CD4-positive, alpha-beta T cell treated with Interleukin-21 for 1 hour (primary cell): ENCODE measurements at regions not wholly inside any gene's neighbourhood (a gene's known extent, or its start where the extent isn't known, plus 50 kb on each side); places are given as distances from the start of the nearest gene placed in this dataset.
"Not testable (repeated sequence)": the region's sequence is repeated elsewhere in the genome, so short reads cannot be mapped to it uniquely, and the experiment has no call there.

Source experiments
- DNase-seq: peaks from one replicate; pipeline ENCODE4 v3.0.0-alpha.2; 2020

GRCh38 chr5:8731110-8731509 is 814.8 kb downstream of the SEMA5A start:
- not testable (repeated sequence) for DNase-seq

DNA sequence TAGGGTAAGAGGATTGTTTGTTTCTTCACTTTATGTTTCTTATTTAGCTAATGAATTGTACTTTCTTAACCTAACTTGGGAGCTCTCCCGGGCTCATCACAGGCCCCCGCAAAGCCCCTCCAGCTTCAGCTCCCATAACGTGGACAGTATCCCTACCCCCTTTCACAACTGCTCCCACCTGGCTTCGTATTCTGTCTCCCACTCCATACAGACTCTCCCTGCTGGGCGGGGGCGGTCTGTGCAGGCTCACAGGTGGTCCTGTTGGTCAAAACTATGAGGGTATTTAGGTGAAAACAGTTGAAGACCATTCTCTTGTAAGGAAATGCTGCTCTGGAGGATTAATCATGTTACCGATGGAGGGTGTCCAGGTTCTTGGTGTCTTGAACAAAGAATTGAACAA is 805.3 kb downstream of the SEMA5A start:
- no peak for DNase-seq

GRCh38 chr5:8749556-8749955 is 796.3 kb downstream of the SEMA5A start:
- DNase-seq: no peak

- no peak for DNase-seq
Measured at GRCh38 chr5:8750100-8750499, 795.8 kb downstream of the SEMA5A start.

DNA sequence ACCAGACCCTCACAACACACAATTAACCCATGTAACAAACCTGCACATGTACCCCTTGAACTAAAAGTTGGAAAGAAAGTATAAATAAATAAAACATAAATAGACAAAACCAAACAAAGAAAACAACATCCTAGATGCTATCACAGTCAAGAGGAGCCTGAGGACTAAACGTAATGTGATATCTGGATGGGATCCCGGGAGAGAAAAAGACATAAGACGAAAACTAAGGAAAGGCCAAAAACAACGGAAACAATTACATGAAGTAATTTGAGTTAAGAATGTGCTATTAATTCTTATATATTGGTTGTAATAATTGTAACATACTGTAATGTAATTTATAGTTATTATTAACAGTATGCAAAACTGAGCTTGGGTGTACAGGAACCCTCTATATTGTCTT is 793.9 kb downstream of the SEMA5A start:
- DNase-seq: no peak

DNA sequence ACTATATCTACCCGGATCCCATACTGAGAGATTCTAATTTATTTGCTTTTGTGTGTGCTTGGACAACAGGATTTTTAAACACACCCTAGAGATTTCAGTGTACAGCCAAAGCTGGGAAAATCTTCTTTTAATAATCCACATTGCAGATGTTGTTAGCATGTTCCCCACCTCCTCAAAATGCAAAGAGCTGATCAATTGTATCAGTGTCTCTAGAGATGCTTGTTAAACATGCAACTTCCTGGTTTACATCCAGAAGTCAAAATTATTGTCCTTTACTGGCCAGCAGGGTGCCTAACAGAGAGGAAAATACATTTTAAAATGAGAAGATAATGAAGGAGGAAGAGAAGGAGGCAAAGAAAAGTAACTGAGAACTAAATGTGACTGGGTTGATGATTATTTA is 793.3 kb downstream of the SEMA5A start:
- DNase-seq: no peak

DNA sequence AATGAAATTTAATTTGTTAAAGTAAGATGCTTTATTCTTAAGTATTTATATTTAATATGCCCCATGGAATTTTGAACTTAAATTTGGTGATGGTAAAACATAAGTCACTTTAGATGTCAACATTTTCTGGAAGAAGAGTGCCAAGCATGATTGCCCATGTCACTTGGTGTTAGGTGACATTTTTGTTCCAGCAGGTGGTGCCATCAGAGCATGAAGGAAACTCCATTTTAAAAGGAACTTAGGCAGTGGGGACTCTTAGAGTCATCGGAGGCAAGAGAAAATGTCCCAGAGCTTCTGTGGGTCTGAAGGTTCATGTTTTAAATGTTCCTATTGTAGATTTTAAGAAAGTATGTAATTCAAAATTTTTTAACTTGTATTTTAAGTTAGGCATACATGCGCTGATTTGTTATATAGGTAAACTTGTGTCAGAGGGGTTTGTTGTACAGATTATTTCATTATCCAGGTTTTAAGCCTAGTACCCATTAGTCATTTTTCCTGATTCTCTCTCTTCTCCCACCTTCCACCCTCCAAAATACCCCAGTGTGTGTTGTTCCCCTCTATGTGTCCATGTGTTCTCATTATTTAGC is 789.3 kb downstream of the SEMA5A start:
- DNase-seq: no peak

DNA sequence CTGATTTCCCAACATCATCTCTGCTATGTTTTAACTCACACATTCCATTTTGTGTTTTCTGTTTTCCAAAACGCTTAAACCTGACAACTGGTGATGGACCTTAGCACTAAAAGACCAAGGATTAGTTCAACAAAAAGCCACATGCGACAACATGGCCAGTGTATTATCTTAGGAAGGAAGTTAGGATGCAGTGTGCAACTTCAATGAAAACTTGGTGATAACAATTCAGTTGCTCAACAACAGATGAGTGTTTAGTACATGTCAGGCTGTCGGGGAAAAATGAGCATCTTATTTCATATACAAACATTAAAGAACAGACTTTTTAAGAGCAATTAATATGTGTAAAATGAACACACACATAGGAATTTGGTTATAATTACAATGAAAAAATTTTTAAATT is 780.0 kb downstream of the SEMA5A start:
- no peak for DNase-seq

DNA sequence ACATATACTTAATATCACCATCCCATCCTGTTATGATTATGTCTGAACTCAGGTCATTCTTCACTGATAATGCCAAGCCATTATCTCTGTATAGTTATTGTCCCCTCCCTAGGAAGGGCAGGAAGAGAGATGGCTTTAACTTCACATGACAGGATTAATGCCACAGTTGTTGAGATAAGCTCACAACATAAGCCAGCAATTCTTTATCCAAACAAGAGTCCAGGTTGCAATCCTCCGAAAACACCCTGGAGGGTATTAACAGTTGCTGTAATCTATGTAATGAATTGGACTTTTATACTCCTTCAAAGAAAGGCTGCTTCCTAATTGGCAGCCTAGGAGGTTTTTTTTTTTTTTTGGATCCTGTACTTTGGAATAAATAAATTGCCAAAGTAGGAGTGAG is 779.4 kb downstream of the SEMA5A start:
- DNase-seq: no peak

DNA sequence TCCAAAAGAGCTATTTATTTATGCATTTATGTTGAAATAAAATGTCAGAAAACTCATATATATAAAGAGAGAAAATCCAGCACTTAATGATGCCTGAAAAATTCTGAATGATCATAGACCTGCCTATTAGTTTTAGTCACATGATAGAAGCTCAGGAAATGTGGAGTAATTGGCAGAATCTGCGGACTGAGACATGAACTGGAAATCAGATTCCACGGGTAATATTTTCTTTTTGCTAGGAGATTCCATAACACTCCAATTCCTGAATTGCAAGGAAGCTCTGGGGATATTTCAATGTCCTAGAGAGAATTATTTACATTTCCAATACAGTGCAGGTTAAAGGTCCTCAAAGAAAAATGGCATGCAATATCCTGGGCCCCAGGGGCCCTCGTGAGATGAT is 778.8 kb downstream of the SEMA5A start:
- no peak for DNase-seq

DNA sequence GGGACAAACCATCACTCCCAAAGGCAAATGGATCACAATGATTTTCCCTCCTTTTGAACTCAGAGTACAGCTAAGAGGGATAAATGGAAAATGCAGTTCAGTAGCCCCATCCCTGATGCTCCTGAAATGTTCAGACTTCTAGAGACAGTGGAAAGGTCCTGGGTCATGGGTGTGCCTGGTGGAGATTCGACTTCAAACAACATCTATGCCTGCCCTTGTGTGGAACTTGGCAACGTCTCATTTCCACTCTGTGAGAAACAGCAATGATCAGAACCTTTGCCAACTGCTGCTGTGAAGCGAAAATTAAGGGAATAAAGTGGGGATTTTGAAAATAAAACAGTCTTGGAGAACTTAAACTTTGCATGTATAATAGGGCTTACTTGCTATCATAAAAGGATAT is 778.1 kb downstream of the SEMA5A start:
- DNase-seq: no peak

DNA sequence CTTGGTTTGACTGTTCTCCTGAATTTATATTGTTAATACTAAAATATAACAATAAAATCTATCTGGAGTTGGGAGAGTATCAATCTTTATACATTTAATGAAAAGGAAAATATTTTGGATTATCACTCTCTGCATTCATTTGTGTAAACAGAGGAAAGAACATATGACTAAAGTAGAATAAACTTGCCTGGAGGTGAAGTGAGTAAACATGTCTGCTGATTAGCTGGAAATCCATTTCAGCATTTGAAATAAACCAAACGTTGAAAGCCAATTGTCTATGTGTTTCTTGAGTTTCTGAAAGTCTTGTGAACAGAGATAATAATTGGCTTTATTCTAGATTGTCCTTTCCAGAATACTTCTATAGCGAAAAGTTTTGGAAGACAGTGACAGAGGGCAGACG is 776.2 kb downstream of the SEMA5A start:
- DNase-seq: no peak

- DNase-seq: no peak
Measured at GRCh38 chr5:8770431-8770830, 775.4 kb downstream of the SEMA5A start.

DNA sequence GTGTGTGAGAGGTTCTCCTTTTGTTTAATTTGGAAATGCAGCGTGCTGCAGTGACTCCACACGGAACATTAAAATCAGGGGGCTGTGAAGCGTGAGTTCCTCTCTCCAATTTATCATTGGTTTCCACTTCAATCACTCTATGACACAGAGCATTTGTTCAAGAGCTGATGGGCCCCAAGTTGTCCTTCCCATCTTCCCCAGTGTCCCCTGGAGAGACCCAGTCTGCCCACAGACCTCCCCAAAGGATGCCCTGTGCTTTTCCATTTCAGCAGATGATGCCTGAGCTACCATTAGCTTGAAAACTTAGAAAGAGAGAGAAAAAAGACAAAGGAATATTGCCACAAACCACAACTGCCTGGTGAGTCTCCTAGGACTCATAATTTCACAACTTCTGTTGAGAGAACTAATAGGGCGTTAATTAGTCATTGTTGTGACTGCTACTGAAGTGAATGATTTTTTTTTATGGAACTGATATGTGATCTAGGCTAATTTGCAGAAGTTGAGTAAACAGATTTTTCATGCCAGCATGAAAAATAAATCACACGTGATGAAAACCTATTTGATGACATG is 772.7 kb downstream of the SEMA5A start:
- DNase-seq: no peak

DNA sequence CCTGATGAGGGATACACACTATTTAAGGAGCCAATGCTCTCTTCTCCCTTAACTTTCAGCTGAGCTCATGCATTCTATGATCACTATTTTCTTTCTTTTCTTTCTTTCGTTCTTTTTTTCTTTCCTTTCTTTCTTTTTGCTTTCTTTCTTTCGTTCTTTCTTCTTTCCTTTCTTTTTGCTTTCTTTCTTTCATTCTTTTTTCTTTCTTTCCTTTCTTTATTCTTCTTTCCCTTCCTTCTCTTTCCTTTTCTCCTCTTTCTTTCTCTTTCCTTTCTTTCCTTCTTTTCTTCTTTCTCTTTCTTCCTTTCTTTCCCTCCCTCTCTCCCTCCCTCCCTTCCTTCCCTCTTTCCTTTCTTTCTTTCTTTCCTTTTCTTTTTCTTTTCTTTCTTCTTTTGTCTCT is 761.2 kb downstream of the SEMA5A start:
- DNase-seq: no peak

DNA sequence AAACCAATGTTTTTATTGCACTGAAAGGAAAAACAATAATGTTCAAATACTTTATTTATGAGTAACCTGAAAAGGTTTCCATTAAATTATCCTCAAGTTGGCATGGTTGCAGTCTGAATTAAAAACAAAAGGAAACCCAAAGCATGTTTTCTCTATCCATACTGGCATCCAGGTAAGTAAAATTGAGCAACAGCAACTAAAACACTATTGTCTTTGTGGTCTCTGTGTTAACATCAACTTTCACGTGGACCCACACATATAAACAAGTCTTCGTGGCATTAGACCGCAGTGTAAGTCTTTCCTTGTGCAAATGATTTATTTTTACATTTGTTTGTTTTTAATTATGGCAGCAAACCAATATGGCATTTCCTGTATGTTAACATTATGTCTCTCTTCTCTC is 757.6 kb downstream of the SEMA5A start:
- DNase-seq: no peak

GRCh38 chr5:8805653-8806052 is 740.2 kb downstream of the SEMA5A start:
- no peak for DNase-seq

GRCh38 chr5:8807636-8808035 is 738.2 kb downstream of the SEMA5A start:
- no peak for DNase-seq

DNA sequence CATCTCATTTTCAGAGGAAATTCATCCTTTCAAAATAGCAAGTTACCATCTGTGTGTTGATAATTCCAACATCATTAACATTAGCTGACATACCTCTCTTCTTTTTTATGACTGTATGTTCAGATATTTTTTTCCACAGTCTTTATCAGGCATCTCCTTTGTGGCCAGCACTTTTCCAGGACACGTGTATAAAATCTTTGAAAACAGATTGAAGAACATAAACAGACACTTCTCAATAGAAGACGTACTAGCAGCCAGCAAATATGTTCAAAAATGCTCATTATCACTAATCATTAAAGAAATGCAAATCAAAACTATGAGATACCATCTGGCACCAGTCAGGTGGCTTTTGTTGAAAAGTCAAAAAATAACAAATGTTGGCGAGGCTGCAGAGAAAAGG is 734.3 kb downstream of the SEMA5A start:
- DNase-seq: no peak

- no peak for DNase-seq
Measured at GRCh38 chr5:8813180-8813579, 732.7 kb downstream of the SEMA5A start.

DNA sequence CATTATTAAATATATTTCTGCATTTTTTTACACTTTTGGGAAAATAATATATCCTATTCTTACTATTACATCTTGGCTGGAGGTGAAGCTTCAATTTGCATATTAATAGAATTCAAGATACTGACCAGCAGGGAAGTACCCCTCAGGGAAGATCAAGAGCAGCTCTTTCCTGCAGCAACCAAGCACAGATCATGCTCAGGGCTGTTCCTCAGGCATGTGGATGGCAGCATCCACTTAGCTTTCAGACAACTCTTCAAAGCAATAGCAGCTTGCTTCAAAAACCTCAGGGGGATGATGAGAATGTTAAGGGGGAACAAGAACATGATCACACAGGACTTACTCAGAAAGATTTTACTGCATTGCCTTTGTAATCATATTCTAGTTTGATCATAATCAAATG is 731.8 kb downstream of the SEMA5A start:
- DNase-seq: no peak

GRCh38 chr5:8824371-8824770 is 721.5 kb downstream of the SEMA5A start:
- DNase-seq: no peak

GRCh38 chr5:8825139-8825757 is 720.6 kb downstream of the SEMA5A start:
- no peak for DNase-seq

DNA sequence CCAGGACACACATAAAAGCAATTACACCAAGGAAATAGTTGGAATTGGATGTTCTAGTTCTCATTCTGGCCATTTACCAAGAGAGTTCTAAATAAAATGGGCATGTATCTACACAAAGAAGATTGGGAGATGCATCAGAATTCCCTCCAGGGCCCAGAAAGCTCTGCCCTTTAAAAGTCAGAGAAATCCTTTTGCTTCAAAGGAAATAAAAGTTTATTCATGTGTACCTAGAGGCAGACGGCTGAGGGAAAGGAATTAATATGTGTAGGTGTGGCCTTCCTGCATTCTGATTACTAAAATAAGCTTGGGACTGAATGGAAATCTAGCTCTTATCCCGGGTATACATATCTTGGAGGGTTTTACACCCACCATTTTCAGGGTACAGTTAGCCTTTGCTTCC is 719.4 kb downstream of the SEMA5A start:
- no peak for DNase-seq

GRCh38 chr5:8827696-8828095 is 718.2 kb downstream of the SEMA5A start:
- DNase-seq: no peak
